Tibial nerve (tissue), 4 donors: ENCODE measurements at regions not wholly inside any gene's neighbourhood (a gene's known extent, or its start where the extent isn't known, plus 50 kb on each side); places are given as distances from the start of the nearest gene placed in this dataset.

Experiments
- EP300 ChIP-seq, 2 donors: sonication (generic); formaldehyde crosslinking; IDR thresholded peaks; one replicate each; pipeline ENCODE4 v1.6.1; 2017; ENCODE audit warnings: antibody characterized with exemption in 2 of 2, mild to moderate bottlenecking in 1 of 2
- TF ChIP-seq, protein P1 (sequence below), 5 experiments: fragments of 200-600 bp in 3 of 5; fragments of 450-650 bp in 2 of 5; sonication (generic) in 3 of 5; IDR thresholded peaks; one replicate each; pipeline ENCODE4 v1.5.1; 2016 to 2019; ENCODE audit warnings: antibody characterized with exemption in 5 of 5, mild to moderate bottlenecking in 3 of 5, moderate library complexity in 2 of 5

- TF ChIP-seq EP300 (IDR thresholded peaks at IDR 0.05): no peak
- TF ChIP-seq, protein P1, sequence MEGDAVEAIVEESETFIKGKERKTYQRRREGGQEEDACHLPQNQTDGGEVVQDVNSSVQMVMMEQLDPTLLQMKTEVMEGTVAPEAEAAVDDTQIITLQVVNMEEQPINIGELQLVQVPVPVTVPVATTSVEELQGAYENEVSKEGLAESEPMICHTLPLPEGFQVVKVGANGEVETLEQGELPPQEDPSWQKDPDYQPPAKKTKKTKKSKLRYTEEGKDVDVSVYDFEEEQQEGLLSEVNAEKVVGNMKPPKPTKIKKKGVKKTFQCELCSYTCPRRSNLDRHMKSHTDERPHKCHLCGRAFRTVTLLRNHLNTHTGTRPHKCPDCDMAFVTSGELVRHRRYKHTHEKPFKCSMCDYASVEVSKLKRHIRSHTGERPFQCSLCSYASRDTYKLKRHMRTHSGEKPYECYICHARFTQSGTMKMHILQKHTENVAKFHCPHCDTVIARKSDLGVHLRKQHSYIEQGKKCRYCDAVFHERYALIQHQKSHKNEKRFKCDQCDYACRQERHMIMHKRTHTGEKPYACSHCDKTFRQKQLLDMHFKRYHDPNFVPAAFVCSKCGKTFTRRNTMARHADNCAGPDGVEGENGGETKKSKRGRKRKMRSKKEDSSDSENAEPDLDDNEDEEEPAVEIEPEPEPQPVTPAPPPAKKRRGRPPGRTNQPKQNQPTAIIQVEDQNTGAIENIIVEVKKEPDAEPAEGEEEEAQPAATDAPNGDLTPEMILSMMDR (IDR thresholded peaks at IDR 0.05): no peak
These were observed 49.9 kb upstream of the CST7 start for GRCh38 chr20:24899153-24899552.
